Mammary epithelial cell (primary cell): ENCODE measurements at regions not wholly inside any gene's neighbourhood (a gene's known extent, or its start where the extent isn't known, plus 50 kb on each side); places are given as distances from the start of the nearest gene placed in this dataset.

Source experiments
- EZH2 ChIP-seq: IDR thresholded peaks from 2 replicates; pipeline ENCODE4 v1.6.1; 2012; ENCODE audit warnings: low read length, inconsistent platforms, borderline replicate concordance
- TF ChIP-seq, protein P1 (sequence below), 2 donors: IDR thresholded peaks in 1 of 2; conservative IDR thresholded peaks in 1 of 2; 2 replicates each; pipeline ENCODE4 v1.5.1; 2011 to 2012; ENCODE audit warnings: inconsistent platforms in 2 of 2, low read length in 2 of 2, mild to moderate bottlenecking in 2 of 2, control low read depth in 1 of 2, low read depth in 1 of 2; ENCODE audit not compliant: insufficient read depth in 1 of 2; ENCODE audit errors: extremely low read depth in 1 of 2

DNA sequence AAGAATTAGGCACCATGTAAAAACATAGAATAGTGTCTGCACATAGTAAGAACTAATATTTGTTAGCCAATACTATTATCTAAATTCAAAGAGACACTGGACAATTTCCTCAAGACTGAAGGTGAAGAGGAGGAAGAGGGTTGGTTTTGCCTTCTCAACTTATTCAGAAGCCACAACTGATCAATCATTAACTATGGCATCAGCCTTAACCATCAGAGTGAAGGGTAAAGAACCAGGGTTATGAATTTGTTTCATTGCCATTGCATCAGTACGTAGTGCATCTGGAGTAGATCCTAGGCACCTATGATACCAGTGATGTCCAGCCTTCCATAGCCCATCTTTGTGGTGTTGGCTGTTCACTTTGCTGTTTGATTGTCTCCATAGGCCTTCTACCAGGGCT lies 421.7 kb upstream of the DEPDC1 start:
- TF ChIP-seq, protein P1, sequence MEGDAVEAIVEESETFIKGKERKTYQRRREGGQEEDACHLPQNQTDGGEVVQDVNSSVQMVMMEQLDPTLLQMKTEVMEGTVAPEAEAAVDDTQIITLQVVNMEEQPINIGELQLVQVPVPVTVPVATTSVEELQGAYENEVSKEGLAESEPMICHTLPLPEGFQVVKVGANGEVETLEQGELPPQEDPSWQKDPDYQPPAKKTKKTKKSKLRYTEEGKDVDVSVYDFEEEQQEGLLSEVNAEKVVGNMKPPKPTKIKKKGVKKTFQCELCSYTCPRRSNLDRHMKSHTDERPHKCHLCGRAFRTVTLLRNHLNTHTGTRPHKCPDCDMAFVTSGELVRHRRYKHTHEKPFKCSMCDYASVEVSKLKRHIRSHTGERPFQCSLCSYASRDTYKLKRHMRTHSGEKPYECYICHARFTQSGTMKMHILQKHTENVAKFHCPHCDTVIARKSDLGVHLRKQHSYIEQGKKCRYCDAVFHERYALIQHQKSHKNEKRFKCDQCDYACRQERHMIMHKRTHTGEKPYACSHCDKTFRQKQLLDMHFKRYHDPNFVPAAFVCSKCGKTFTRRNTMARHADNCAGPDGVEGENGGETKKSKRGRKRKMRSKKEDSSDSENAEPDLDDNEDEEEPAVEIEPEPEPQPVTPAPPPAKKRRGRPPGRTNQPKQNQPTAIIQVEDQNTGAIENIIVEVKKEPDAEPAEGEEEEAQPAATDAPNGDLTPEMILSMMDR (conservative IDR thresholded peaks at IDR 0.05 in 1 of 2, IDR thresholded peaks at IDR 0.05 in 1 of 2; ENCODE audit: extremely low read depth in 1 of 2, insufficient read depth in 1 of 2, low read depth in 1 of 2, low read length in 2 of 2): no peak
- no peak for TF ChIP-seq EZH2
